MCF 10A (cell line): ENCODE measurements at regions not wholly inside any gene's neighbourhood (a gene's known extent, or its start where the extent isn't known, plus 50 kb on each side); places are given as distances from the start of the nearest gene placed in this dataset.

Source experiments
- BruUV-seq: library from RNA; stranded (reverse); fragments of 400-500 nt; replicated peaks from 2 replicates; lab custom pipeline; 2021; lab: Mats Ljungman, UMichigan
- CTCF ChIA-PET: fragments of 300-600 bp; sonication (Branson Sonifier 250); formaldehyde crosslinking; extraction: SDS; loops from one replicate; lab custom pipeline; 2021; ENCODE audit warnings: antibody characterized with exemption, inconsistent platforms; lab: Yijun Ruan, JAX
- POLR2A ChIA-PET: fragments of 300-600, 350-650 bp; sonication (Branson Sonifier 250); formaldehyde crosslinking; extraction: SDS; loops from one replicate; lab custom pipeline; 2020; ENCODE audit warnings: antibody characterized with exemption, inconsistent platforms; lab: Yijun Ruan, JAX
- DNase-seq: peaks from one replicate; pipeline ENCODE4 v3.0.0-alpha.2; 2018; ENCODE audit not compliant: unreplicated experiment
- H3K27ac Mint-ChIP-seq: one replicate; pipeline ENCODE4 v1.8.0; 2022; ENCODE audit warnings: mild to moderate bottlenecking, low read depth, mixed read lengths; ENCODE audit not compliant: unreplicated experiment
- H3K27me3 Mint-ChIP-seq: one replicate; pipeline ENCODE4 v1.8.0; 2022; ENCODE audit warnings: mixed read lengths; ENCODE audit not compliant: insufficient read depth, unreplicated experiment
- H3K36me3 Mint-ChIP-seq: one replicate; pipeline ENCODE4 v1.8.0; 2022; ENCODE audit warnings: mild to moderate bottlenecking, moderate library complexity, mixed read lengths; ENCODE audit not compliant: insufficient read depth, unreplicated experiment
- H3K4me1 Mint-ChIP-seq: one replicate; pipeline ENCODE4 v1.8.0; 2022; ENCODE audit warnings: mixed read lengths; ENCODE audit not compliant: insufficient read depth, unreplicated experiment
- H3K4me3 Mint-ChIP-seq: one replicate; pipeline ENCODE4 v1.8.0; 2022; ENCODE audit warnings: mild to moderate bottlenecking, moderate library complexity, mixed read lengths; ENCODE audit not compliant: unreplicated experiment
- H3K9me3 Mint-ChIP-seq: one replicate; pipeline ENCODE4 v1.8.0; 2022; ENCODE audit warnings: mixed read lengths; ENCODE audit not compliant: unreplicated experiment
- CTCF ChIP-seq: fragments of 200-600 bp; IDR thresholded peaks from one replicate; pipeline ENCODE4 v1.8.0; 2022; ENCODE audit warnings: antibody characterized with exemption, mild to moderate bottlenecking; ENCODE audit not compliant: unreplicated experiment
- intact Hi-C: fragments of 100-400 bp; cut with micrococcal nuclease; formaldehyde crosslinking; loops from 2 replicates; pipeline ENCODE4 v1.14.1; 2022

- intact Hi-C loops, result no loop called here
- Mint-ChIP-seq H3K27me3 (no peaks in the 10 kb centered on the region), H3K27ac (no peak overlapping the region), H3K9me3 (no peaks in the 10 kb centered on the region), H3K36me3 (no peaks in the 10 kb centered on the region), H3K4me1 (peaks cover 5% of the 10 kb centered on the region), H3K4me3 (no peak overlapping the region)
- CTCF ChIA-PET, result interaction anchor here (0.6 kb wide), 2 partner anchors 803 to 959 kb away, joined by 3 to 4 read pairs; no protein-coding TSS in a partner anchor
- DNase-seq, result no peak
- POLR2A ChIA-PET, result interaction anchor here (0.7 kb wide), 1 partner anchor 342 kb away, joined by 3 read pairs; no protein-coding TSS in a partner anchor
- BruUV-seq, result no TSS peak
- TF ChIP-seq CTCF, result no peak
Measured at GRCh38 chr4:96775501-96775900, 935.6 kb downstream of the PDHA2 start.

GRCh38 chr4:96776920-96777527, 937.1 kb downstream of the PDHA2 start:
- Mint-ChIP-seq H3K9me3 (no peaks in the 10 kb centered on the region), H3K27ac (no peak overlapping the region), H3K36me3 (no peaks in the 10 kb centered on the region), H3K4me3 (no peak overlapping the region), H3K4me1 (peaks cover 5% of the 10 kb centered on the region), H3K27me3 (no peaks in the 10 kb centered on the region)
- ChIA-PET CTCF (interaction anchor here (0.6 kb wide), 1 partner anchor 79 kb away, joined by 3 read pairs; no protein-coding TSS in a partner anchor), POLR2A (no interaction called here)
- intact Hi-C loops, result no loop called here
- DNase-seq, result no peak
- no peak for TF ChIP-seq CTCF
- no TSS peak for BruUV-seq

- intact Hi-C loops, result no loop called here
- no peak for TF ChIP-seq CTCF
- no TSS peak for BruUV-seq
- Mint-ChIP-seq H3K27ac (no peak overlapping the region), H3K36me3 (no peaks in the 10 kb centered on the region), H3K4me1 (no peaks in the 10 kb centered on the region), H3K9me3 (no peaks in the 10 kb centered on the region), H3K4me3 (no peak overlapping the region), H3K27me3 (no peaks in the 10 kb centered on the region)
- no peak for DNase-seq
- ChIA-PET POLR2A (no interaction called here), CTCF (no interaction called here)
Measured at GRCh38 chr4:96784336-96784735, 944.4 kb downstream of the PDHA2 start.

GRCh38 chr4:96786306-96786705, 946.4 kb downstream of the PDHA2 start:
- Mint-ChIP-seq H3K27ac (no peak overlapping the region), H3K27me3 (no peaks in the 10 kb centered on the region), H3K4me3 (no peak overlapping the region), H3K36me3 (no peaks in the 10 kb centered on the region), H3K9me3 (no peaks in the 10 kb centered on the region), H3K4me1 (no peaks in the 10 kb centered on the region)
- TF ChIP-seq CTCF, result no peak
- POLR2A ChIA-PET, result interaction anchor here (1.1 kb wide), 1 partner anchor 19 kb away, joined by 3 read pairs; no protein-coding TSS in a partner anchor
- DNase-seq, result no peak
- CTCF ChIA-PET, result interaction anchor here (0.6 kb wide), 1 partner anchor 41 kb away, joined by 3 read pairs; no protein-coding TSS in a partner anchor
- intact Hi-C loops, result no loop called here
- BruUV-seq, result no TSS peak
